Keratinocyte (primary cell): ENCODE measurements at regions not wholly inside any gene's neighbourhood (a gene's known extent, or its start where the extent isn't known, plus 50 kb on each side); places are given as distances from the start of the nearest gene placed in this dataset.

ENCODE experiments used
- EZH2 ChIP-seq: IDR thresholded peaks from one replicate; pipeline ENCODE4 v1.6.1; 2012; ENCODE audit warnings: inconsistent platforms, mild to moderate bottlenecking, low read length, moderate library complexity
- TF ChIP-seq, protein P1 (sequence below), 3 experiments: IDR thresholded peaks in 1 of 3; conservative IDR thresholded peaks in 1 of 3; optimal IDR thresholded peaks in 1 of 3; 2 replicates in 2 of 3; 3 replicates in 1 of 3; pipeline versions ENCODE3 to v1.5.1; 2011; ENCODE audit warnings: low read length in 3 of 3, mild to moderate bottlenecking in 3 of 3, moderate library complexity in 2 of 3, control low read depth in 1 of 3, inconsistent platforms in 1 of 3; ENCODE audit not compliant: insufficient read depth in 2 of 3; ENCODE audit errors: extremely low read depth in 1 of 3

DNA sequence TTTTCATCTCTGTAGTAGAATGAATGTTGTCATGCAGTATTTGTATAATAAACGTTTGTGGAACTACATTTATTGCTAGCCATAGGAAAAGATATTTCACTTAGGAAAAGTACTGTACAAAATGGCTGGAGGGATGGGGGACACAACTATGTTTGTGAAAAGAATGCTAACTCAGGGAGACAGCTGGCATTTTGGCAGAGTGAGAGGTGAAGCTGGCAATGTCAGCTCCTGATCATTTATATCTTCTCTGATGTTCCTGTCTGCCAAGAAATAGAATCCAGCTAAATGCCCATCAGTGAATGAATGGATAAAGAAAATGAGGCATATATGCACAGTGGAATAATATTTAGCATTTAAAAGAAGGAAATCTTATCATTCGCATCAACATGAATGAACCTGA, 313.0 kb upstream of the IRAK1BP1 start:
- TF ChIP-seq, protein P1, sequence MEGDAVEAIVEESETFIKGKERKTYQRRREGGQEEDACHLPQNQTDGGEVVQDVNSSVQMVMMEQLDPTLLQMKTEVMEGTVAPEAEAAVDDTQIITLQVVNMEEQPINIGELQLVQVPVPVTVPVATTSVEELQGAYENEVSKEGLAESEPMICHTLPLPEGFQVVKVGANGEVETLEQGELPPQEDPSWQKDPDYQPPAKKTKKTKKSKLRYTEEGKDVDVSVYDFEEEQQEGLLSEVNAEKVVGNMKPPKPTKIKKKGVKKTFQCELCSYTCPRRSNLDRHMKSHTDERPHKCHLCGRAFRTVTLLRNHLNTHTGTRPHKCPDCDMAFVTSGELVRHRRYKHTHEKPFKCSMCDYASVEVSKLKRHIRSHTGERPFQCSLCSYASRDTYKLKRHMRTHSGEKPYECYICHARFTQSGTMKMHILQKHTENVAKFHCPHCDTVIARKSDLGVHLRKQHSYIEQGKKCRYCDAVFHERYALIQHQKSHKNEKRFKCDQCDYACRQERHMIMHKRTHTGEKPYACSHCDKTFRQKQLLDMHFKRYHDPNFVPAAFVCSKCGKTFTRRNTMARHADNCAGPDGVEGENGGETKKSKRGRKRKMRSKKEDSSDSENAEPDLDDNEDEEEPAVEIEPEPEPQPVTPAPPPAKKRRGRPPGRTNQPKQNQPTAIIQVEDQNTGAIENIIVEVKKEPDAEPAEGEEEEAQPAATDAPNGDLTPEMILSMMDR (optimal IDR thresholded peaks at IDR 0.05 in 1 of 3, IDR thresholded peaks at IDR 0.05 in 1 of 3, conservative IDR thresholded peaks at IDR 0.05 in 1 of 3; ENCODE audit: extremely low read depth in 1 of 3, insufficient read depth in 2 of 3, low read length in 3 of 3) = no peak
- TF ChIP-seq EZH2 = no peak
